A673 (cell line): ENCODE measurements at regions not wholly inside any gene's neighbourhood (a gene's known extent, or its start where the extent isn't known, plus 50 kb on each side); places are given as distances from the start of the nearest gene placed in this dataset.

ENCODE experiments used
- CTCF ChIP-seq: fragments of 300-800, 200-600 bp; sonication (generic); conservative IDR thresholded peaks from 2 replicates; pipeline ENCODE4 v1.5.1; 2017; ENCODE audit warnings: low read depth, mild to moderate bottlenecking, antibody characterized with exemption, low read length, moderate library complexity, mixed read lengths
- EZH2 ChIP-seq: fragments of 200-600 bp; sonication (generic); IDR thresholded peaks from 2 replicates; pipeline ENCODE4 v1.6.1; 2017; ENCODE audit warnings: borderline replicate concordance, low read depth, mild to moderate bottlenecking, mixed read lengths, antibody characterized with exemption, low read length; ENCODE audit not compliant: poor library complexity, severe bottlenecking

GRCh38 chr11:36775130-36775529 lies 177.1 kb upstream of the RAG2 start:
- TF ChIP-seq CTCF = no peak
- no peak for TF ChIP-seq EZH2
